AG10803 (cell line): ENCODE measurements at regions not wholly inside any gene's neighbourhood (a gene's known extent, or its start where the extent isn't known, plus 50 kb on each side); places are given as distances from the start of the nearest gene placed in this dataset.
"Not testable (repeated sequence)": the region's sequence is repeated elsewhere in the genome, so short reads cannot be mapped to it uniquely, and the experiment has no call there.

Experiments
- DNase-seq: peaks from one replicate; pipeline ENCODE4 v3.0.0; 2010; ENCODE audit warnings: low read depth
- H3K4me3 ChIP-seq: 2 replicates; pipeline ENCODE4 v1.5.1; 2011; ENCODE audit warnings: mild to moderate bottlenecking, low read length, control low read depth
- TF ChIP-seq, protein P1 (sequence below): conservative IDR thresholded peaks from 2 replicates; pipeline ENCODE4 v1.5.1; 2011; ENCODE audit warnings: mild to moderate bottlenecking, low read length, control low read depth, inconsistent platforms

DNA sequence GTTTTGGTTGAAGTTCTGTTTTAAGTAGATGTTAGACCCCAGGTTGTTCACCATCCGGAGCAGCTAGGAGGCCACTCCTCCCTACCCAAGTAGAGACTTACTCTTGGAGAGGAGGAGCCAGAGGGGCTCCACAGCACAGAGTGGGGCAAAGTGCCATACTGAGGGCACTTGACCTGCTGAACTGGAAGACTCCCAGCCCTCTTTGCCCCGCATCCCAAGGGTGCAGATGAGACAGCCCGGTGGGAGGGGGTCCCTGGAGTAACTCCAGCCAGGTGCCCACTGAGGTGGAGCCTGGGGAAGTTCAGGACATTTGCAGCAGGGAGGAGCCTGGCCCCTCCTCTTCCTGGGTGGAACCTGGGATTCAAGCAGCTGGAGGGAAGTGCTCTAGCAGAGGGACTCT lies 102.1 kb upstream of the GPR6 start:
- DNase-seq = no peak
- TF ChIP-seq, protein P1, sequence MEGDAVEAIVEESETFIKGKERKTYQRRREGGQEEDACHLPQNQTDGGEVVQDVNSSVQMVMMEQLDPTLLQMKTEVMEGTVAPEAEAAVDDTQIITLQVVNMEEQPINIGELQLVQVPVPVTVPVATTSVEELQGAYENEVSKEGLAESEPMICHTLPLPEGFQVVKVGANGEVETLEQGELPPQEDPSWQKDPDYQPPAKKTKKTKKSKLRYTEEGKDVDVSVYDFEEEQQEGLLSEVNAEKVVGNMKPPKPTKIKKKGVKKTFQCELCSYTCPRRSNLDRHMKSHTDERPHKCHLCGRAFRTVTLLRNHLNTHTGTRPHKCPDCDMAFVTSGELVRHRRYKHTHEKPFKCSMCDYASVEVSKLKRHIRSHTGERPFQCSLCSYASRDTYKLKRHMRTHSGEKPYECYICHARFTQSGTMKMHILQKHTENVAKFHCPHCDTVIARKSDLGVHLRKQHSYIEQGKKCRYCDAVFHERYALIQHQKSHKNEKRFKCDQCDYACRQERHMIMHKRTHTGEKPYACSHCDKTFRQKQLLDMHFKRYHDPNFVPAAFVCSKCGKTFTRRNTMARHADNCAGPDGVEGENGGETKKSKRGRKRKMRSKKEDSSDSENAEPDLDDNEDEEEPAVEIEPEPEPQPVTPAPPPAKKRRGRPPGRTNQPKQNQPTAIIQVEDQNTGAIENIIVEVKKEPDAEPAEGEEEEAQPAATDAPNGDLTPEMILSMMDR = no peak
- no peak overlapping the region for H3K4me3 ChIP-seq

DNA sequence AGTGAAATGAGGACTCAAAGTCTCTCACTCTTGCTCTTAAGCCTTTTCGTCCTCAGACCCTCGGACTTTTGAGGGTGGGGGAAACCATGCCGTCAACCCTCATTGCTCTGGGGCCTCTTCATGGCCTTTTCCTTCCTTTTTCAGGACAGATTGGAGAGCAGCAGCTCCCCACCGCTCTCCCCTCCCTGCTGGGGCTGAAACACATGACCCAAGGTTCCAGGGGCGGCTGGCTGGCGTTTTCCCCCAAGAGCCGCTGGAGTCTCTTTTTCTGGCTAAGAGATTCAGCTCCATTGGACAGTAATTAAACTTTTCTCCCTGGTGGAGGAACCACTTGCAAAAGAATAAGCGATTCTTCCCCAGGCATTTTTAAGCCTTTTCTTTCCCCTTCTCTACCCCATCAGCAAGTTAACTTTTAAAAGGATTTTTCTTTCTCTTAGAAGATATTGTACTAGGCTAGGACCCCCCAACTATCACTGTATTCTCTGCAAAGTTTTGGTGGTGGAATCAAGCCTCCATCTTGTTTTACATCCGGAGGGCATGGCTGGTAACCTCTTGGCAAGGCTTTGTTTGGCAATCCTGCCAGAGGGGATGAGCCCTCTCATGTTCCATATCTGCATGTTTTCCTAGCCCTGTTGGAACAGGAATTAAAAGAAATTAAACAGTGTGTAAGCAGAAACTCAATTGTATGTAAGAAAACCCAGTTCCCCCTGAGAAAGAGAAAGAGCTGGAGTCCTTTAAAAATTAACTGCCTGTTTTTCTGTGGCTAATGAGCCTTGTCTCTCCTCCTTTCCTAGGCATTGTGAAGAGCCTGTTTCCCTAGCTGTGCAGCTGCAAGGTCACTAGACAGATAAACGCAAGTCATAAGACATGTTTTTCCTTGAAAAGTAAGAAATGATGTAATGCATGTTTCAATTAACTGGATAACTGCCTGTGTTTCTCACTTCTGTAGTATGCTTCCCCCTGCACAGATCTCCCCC lies 100.8 kb upstream of the GPR6 start:
- no peak for DNase-seq
- H3K4me3 ChIP-seq = no peak overlapping the region
- TF ChIP-seq, protein P1 = no peak

DNA sequence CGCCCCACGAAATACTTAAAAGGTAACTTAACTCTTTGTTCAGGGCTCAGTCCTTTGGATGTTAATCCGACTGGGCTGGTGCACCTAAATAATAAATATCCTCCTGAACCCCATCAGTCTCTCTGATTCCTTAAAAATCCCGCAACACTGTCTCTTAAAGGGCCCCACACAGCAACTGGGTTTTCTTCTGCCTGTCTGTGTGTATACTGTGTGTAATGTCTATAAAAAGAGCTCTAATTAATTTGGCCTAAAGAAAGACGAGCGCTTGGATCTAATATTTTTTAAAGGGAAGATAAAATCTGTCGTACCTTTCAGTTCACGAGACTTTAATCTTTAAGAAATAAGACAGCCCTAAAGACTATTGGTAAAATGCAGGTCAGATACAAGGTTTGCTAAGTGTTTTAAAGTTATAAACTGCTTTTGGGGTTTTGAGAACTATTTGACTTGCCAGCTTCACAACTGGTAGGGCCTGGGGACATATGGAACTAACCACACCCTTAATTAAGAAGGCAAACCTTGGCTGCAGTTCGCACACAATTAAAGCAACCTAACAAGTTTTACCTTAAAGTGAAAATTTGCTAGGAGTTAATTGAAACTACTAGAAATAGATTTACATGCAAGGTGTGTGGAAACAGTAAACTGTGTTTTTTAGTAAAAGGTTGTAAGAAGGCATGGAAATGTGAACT lies 100.0 kb upstream of the GPR6 start:
- H3K4me3 ChIP-seq, DNase-seq: not testable (repeated sequence)

DNA sequence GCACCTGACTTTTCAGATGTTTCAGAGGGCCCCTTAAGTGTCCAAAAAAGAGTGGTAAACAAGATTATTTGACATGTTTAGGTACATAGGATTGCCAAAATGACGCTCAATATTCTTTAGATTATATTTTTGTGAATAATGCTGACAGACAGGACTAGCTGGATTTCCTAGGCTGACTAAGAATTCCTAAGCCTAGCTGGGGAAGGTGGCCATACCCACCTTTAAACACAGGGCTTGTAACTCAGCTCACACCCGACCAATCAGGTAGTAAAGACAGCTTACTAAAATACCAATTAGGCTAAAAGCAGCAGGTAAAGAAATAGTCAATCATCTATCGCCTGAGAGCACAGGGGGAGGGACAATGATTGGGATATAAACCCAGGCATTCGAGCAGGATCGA lies 99.0 kb upstream of the GPR6 start:
- H3K4me3 ChIP-seq, DNase-seq: not testable (repeated sequence)

DNA sequence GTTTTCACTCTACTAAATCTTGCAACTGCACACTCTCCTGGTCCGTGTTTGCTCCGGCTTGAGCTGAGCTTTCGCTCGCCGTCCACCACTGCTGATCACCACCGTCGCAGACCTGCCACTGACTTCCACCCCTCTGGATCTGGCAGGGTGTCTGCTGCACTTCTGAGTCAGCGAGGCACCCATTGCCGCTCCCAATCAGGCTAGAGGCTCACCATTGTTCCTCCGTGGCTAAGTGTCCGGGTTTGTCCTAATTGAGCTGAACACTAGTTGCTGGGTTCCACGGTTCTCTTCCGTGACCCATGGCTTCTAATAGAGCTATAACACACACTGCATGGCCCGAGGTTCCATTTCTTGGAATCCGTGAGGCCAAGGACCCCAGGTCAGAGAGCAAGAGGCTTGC lies 98.6 kb upstream of the GPR6 start:
- H3K4me3 ChIP-seq = no peak overlapping the region
- TF ChIP-seq, protein P1 = no peak
- no peak for DNase-seq

DNA sequence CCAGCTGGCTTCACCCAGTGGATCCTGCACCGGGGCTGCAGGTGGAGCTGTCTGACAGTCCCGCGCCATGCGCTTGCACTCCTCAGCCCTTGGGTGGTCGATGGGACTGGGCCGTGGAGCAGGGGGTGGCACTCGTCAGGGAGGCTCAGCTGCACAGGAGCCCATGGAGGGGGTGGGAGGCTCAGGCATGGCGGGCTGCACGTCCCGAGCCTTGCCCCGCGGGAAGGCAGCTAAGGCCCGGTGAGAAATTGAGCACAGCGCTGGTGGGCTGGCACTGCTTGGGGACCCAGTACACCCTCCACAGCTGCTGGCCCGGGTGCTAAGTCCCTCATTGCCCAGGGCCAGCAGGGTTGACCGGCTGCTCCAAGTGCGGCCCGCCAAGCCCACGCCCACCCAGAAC lies 97.0 kb upstream of the GPR6 start:
- not testable (repeated sequence) for H3K4me3 ChIP-seq

DNA sequence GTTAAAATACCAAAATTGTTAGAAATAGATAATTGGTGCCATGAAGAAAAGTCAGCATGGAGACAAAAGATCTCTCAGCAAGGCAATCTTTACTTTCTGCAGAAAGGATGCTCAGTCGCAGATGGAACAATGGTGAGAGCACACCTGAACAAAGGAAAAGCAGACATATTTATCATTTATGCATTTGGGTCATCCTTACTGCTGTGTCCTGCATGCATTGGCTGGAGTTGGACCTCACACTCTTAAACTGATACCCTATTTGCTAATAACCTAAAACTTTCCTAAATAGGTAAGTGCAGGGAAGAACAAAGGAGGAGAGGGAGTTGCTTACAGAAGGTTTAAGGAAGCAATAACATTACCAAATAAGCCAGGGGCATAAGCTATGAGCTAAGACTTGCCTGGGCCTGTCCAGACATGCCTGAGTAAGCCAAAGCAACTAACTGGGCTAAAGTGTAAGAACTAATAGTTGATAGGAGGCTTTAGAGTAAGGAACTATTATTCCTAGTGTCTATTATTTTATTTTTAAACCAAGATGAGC lies 96.1 kb upstream of the GPR6 start:
- not testable (repeated sequence) for H3K4me3 ChIP-seq
- DNase-seq = peak; percentile 14

More for the DNA sequence above, 97.0 kb upstream of the GPR6 start:
- not testable (repeated sequence) for DNase-seq

DNA sequence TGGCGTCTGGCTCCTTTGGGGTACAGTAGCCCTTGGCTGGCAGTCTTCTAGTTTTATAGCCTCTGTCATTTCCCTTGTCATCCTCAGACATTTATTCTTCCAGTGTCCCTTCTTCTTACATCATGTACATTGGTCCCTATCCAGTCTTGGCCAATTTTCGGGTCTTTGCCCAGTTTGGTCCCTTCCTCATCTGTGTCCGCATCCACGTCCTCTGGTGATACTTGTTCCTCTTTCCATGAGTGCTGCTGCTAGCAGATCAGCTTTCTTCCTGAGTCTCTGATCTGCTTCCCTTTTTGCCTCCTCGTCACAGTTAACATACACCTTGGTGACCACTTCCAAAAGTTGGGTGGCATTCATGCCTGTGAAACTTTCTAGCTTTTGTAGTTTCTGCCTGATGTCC lies 86.2 kb upstream of the GPR6 start:
- TF ChIP-seq, protein P1 = no peak
- no peak for DNase-seq
- H3K4me3 ChIP-seq = no peak overlapping the region
